Activated CD8-positive, alpha-beta memory T cell treated with anti-CD3 and anti-CD28 coated beads, Interleukin-2, amount 50 U/mL, for 48 hours (primary cell): ENCODE measurements at regions not wholly inside any gene's neighbourhood (a gene's known extent, or its start where the extent isn't known, plus 50 kb on each side); places are given as distances from the start of the nearest gene placed in this dataset.

Experiments
- DNase-seq: peaks from one replicate; pipeline ENCODE4 v3.0.0-alpha.2; 2020

DNA sequence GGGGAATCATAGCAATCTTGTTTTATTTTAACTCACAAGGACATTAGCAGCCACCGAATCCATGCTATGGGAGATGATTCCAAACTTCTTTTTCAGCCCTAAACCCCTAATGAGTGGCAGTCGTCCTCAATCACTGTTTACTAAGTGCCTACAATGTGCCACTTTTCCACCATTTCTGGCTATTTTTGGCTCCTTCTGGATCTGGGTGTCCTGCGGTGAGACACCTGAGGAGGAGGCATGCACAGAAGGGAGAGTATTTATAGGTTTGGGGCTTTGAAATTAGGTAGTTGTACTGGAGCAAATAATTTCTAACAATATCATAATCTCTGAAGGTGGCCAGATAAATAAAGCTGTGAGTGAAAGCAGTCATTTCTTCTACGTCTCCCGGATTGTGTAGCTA lies 1125.6 kb downstream of the BCL11B start:
- no peak for DNase-seq

DNA sequence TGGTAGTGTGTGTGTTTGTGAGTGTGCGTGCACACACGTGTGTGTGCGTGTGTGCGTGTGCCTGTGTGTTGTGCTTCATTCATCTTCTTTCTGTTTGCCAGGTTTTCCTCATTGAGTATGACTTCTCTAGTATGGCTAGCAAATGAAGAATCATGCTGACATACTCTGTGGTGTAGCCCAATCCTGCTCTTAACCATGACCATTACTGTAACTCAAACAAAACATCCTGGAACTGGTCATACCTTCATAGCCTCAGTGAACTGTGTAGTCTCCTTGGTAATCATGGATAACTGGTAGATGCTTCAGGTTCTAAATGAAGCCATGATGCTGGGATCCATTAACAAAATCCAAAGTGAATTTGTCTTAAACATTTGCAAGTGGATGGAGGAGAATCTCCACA lies 1117.7 kb downstream of the BCL11B start:
- DNase-seq: no peak

DNA sequence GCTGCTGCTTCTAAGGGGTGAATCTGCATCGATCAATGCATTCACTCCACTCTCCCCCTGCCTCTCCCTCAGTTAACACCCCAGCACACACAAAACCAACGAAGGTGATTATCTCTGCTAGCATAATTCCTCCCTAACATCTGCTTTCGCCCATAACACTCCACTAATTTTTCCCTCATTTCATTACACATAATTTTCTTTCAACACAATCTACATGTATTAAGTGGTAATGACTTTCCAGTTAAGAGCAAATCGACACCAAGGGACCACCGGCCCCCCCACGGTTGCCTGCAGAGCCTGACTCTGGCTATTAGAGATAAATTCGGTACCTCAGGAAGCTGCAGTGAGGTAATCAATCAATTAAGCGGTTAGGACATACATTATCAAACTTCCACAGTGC lies 1115.6 kb downstream of the BCL11B start:
- no peak for DNase-seq

DNA sequence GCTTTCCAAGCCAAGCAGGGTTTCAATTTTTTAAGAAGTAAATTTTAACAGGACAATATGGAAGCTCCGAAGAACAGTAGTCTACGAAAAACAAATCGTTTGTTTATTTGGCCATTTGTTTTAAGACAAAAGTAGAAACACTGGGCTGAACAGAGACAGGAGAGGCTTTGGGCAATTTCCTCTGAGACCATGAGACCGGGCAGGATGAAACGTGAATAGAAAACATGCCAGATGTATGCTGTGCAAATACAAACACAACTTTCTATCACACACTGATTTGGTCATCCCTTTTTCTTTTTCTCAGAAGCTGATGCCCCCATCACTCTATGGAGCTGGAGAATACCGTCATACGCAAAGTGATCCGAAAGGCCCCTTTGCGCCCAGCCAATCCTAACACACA lies 1111.1 kb downstream of the BCL11B start:
- DNase-seq: no peak

DNA sequence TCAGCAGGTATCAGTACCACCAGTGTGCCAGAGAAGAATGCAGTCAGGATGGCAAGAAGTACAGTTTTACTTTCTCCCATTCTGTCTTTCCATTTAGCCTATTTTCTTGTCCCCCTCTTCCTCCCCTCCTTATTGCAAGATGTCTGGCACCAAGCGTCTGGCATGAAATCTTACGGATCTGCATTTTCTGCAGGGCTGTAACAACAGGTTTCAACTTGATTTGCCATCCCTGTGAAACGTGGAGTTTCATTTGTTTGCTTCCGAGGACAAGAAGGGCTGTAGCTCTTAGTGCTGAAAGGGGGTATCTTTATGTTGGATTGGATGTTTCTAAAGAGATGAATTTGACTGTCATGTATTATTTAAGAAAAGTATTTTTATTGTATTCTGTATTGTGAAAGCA lies 1110.6 kb downstream of the BCL11B start:
- no peak for DNase-seq

DNA sequence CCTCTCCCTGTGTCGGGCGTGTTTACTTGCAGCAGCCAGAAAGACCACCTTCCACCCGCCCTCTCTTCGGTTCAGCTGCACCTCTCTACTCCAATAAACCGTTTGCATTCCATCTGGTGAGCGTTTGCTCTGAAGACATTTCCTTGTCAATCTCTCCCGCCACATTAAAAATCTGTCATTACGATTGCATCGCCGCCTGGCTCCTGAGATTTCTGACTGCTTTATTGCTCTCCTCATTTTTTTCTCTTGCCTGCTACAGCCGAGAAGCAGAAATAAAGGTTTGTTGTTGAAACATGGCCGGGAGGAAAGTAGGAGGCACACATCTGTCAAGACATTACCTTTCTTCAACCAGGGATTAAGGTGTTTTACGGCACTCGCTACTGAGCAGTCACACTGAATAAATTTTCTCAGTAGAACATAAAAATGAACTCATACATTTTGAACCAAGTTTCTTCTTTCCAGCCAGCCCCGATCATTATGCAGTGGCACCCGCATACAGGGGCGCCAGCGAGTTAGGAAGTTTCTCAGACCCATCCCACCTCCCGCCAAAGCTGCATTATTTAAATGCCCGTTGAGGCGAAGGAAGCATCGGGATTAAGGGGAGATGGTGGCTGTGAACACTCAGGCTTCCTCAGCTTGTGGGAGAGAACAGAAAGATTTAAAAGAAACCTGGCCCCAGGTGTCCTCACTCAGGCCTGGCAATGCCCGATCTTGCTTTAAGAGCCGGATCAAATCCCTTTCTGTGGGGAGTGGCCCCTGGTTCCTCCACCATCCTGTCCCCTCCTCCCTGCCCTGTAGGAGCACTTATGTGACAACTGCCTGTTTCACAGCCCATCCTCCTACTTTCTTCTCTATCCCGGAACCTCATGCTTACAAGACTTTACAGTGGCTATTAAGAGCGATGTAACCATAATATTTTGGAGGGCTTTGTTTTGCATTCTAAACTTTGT lies 1108.9 kb downstream of the BCL11B start:
- DNase-seq: no peak

DNA sequence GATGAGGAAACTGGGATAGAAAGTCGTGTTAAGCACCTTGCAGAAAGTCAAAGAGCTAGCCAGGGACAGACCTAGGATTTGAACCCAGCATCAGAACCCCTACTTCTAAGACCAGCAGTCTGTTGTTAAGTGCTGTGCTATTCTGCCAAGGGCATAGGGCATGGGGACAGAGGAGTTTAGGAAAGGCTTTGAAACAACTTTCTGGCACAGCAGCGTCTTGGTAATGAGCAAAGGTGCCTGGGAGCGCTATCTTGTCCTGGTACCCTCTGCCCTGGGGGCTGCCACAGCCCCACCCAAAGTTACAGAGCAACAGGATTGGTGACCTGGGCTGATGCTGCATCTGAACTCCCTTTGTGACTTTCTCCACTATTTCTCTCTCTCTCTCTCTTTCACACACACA lies 1108.1 kb downstream of the BCL11B start:
- no peak for DNase-seq

DNA sequence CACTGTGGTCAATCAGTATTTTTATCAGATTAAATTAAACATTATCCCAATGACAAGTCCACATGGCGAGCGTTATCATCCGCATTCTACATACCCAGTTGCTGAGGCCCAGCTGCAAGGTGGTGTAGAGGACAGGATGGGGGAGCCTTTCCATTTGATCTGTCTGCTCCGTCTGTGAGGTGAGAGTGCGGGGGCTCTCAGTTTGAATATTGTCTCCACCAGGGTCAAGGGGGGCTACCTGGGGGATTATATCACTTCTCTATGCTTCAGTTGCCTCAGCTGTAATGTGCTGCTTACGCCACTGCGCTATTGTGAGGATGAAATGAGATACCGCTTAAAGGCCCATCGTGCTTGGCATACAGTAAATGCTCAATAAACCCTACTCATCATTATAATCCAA lies 1106.0 kb downstream of the BCL11B start:
- no peak for DNase-seq

DNA sequence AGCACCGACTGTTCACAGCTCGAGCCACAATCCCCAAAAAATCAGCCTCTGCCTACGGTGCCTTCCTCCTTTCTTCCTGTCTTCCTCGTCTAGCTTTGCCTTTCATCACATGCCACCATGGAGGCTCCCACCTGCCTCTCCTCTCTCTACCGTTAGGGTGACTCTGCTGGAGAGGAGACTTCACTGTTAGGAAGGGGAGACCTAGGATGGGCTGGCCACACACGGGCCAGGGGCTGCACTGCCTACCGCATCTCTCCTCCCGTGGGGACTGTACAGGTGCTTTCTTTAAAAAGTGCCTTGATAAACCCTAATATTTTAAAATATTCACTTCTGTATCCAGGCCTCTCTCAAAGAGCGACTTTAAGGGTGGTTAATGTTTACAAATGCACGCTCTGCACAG lies 1104.7 kb downstream of the BCL11B start:
- no peak for DNase-seq

DNA sequence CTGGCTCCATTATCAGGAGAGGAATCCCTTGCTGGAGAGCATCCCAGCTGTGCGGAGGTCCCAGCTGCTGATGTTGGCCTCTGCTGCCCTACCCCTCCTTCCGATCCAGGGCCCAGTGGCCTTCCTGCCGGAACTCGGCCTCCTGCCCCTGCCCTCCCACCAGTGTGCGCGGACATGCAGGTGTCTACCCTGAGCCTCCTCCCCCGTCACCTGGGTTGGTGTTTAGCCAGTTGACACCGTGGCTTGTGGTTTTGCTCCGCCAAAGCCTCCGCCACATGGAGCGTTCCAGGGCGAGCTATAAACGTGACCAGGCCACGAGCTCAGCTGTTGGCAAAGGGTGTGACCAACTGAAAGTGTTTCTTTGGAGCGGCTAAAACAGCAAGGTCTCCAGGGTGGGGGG lies 1104.3 kb downstream of the BCL11B start:
- no peak for DNase-seq

DNA sequence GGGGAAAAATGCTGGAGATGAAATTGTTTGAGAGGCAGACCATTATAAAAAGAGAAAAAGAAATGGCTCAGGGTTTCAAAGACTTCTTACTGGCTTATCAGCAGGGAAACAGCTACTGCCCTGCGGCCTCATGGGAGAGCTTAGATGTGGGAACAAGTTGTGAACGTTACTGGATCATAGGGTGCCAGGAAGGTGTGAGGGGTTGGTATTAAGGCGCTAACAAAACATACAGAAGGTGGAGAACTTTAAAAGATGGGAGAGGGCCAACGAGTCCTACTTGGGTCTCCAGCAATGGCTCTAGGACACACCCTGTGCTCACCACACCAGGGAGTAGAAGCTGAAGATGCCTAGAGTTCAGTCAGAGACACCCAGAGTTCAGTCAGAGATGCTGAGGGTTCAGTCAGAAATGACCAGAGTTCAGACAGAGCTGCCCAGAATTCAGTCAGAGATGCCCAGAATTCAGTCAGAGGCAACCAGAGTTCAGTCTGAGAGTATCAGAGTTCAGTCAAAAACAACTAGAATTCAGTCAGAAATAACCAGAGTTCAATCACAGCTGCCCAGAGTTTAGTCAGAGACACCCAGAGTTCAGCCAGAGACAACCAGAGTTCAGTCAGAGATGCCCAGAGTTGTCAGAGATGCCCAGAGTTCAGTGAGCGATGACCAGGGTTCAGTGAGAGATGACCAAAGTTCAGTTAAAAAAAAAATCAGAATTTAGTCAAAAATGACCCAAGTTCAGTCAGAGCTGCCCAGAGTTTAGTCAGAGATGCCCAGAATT lies 1103.6 kb downstream of the BCL11B start:
- DNase-seq: no peak

DNA sequence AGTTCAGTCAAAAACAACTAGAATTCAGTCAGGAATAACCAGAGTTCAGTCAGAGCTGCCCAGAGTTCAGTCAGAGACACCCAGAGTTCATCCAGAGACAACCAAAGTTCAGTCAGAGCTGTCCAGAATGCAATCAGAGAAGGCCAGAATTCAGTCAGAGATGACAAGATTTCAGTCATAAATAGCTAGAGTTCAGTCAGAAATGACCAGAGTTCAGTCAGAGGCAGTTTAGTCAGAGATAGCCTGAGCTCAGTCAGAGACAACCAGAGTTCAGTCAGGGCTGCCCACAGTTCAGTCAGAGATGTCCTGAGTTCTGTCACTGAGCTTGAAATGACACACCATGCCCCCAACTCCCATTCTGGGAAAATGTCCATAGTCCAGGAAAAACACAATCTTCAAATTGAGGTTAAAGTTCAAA lies 1102.8 kb downstream of the BCL11B start:
- DNase-seq: no peak

DNA sequence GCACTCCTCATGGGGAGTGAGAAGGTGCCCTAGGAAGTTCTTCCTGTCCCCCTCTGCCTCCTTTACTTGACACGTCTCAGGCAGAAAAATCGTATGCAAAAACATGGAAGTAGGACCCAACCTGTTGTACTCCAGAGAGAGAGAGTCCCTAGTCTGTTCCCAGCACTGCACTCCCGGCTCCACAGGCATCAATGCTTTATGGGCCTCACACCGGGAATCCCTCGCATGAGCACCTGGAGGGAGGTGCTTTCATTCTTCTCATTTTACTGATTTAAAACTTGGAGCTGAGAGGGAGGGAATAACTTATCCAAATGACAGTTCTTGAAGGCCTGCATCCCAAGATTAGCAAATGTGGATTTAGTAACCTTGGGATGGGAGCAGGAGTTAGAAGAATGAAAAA lies 1101.4 kb downstream of the BCL11B start:
- DNase-seq: no peak

DNA sequence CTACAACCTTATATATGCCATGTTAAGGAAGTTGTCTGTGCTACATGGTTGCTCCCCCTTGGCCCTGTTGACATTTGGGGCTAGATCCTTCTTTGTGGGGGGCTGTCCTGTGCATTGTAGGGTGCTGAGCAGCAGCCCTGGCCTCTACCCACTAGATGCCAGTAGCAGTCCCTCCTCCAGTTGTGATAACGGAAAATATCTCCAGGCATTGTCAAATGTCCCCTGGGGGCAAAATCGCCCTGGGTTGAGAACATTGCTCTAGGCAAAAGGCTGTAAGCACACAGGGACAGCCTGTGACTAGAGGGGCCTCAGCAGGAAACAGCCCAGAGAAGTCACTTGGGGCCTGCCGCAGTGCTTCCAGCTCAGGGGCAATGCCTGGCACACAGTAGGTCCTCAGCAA lies 1100.3 kb downstream of the BCL11B start:
- DNase-seq: no peak

DNA sequence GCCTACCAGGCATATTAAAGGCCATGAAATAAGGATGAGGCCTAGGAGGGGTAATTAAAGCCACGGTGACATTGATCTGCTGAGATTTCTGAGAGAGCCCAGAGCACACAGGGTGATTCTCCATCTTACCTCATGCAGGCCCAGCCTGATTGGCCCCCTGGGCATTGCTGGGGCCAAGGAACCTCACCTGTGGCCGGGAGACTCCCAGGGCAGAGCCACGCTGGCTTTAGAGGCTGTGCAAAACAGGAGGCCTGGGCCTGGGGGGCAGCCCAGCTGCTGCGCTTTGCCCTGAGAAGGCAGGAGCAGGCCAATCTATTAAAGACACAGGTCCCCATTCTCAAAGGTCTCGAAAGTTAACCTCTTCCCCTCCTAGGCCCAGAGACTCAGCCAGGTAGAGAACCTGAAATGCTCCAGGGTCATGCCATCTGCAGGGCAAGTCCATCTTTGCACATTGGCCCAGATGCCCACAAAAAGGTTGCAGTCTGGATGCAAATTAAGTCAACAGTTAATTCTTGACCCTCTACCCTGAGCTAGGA lies 1099.7 kb downstream of the BCL11B start:
- DNase-seq: no peak

DNA sequence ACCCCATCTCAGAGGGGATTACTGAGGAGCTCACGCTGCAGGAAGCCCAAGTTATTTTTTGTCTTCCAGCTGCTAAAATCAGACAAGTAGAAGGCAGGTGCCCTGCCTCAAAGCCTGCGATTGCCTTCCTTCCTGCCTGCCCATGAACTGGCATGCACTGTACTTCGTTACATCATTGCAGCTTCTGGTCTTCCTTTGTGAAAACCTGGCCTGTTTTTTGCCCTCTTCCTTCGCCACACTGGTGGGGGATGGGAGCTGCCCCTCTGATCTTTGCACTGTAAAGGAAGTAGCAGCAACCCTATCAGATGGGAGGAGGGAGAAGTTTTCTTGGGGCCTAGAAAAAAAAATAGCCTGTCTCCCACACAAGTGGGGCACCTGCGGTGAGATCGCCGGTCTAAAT lies 1098.7 kb downstream of the BCL11B start:
- DNase-seq: no peak

DNA sequence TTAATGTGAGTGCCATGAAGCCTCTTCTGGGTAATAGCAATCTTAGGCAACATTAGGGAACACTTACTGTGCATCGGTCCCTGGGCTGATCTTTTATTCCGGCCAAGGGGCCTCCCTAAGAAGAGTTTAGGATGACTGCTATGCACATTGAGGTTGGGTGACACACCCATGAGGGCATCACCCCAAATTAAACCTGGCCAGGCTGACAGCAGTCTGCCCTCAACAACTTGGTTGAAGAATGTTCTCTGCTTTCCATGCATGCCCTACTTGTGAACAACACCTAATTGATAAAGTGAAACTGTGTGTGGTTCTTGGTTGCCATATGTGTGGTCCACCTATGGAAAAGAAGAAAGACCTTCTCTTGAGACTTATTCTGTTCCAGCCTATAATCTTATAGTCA lies 1098.0 kb downstream of the BCL11B start:
- DNase-seq: no peak

DNA sequence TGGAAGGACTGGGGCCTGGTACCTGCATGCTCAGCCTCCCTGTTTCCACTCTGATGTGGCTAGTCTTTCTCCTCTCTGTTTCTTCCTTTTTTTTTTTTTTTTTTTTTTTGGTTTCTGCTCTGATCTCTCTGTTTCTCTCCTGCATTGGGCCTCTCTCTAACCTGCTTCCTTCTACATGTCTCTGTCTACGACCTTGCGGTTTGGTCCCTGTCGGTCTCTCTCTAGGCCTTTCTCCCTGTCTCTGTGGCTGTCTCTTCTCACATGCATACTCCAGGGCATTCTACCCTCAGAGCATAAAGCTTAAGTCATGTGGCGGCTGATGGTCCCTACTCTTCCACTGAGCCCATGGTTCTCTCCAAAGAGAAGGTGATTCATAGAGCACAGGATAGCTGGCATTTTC lies 1096.6 kb downstream of the BCL11B start:
- no peak for DNase-seq

DNA sequence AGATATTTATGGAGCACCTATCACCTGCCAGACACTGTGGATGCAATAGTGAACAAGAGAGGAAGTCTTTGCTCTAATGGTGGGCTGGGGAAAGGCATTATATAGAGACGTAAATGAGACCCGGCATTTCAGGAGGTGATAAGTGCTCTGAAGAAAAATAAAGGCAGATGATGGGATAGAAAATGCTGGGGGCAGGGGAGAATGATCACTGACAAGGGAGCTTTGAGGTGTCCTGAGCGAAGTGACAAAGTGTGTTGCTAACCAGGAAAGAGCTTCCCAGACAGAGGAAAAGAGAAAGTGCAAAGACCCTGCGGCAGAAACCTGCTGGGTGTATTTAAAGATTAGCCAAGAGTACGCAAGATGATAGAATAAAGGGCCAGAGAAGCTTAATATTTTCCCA lies 1096.1 kb downstream of the BCL11B start:
- DNase-seq: no peak

DNA sequence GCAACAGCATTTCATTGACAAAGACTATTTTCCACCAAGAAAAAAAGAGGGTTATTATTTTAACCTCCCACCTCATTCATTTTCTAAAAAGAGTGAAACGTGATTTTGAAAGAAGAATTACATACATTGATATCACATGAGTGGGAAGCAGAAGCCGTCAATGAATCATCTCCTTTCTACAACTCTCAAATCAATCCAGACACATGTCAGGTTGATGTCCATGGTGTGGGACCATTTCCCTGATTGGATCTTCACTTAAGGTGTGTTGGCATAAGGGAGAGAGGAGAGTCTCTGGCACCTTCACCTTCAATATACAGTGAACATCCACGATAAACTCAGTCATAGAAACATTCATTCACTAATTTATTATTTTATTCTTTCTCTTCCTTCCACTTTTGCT lies 1095.1 kb downstream of the BCL11B start:
- DNase-seq: no peak

DNA sequence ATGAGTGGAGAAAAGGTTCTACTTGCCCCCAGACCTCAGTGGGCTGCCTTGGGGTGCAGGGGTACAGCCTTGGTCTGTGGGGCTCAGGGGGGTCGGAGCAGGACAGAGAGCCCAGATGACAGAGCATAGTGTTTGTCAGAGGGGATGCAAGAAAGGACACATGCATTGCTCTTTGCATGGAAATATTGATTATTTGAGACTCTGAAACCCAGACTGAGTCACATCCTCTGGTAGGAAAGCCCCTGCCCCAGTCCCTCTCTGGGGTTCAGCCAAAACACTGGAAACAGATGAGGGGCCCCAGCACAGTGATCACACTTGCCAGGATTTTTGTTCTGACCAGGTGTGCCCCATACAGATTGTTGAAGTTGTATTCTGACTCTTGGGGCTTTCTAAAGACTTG lies 1094.4 kb downstream of the BCL11B start:
- peak; percentile 78 for DNase-seq

DNA sequence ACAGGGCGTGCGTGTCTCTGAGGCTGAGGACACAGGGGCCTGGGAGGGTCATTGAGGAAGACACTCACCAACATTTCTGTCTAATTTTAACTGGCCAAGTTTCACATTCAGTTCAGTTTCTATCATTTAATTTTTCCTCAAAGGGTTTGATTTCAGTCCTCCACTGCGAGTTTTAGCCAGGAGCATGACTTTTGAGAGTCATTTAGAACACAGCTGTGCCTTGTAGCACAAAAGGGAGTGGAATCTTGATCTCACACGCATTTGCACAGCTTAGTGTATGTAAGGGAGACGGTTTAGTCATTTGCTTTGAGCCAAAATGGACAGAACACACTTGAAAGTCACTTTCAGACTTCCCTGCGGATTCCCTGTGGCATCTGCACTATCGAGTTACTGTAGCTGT lies 1090.8 kb downstream of the BCL11B start:
- DNase-seq: no peak

DNA sequence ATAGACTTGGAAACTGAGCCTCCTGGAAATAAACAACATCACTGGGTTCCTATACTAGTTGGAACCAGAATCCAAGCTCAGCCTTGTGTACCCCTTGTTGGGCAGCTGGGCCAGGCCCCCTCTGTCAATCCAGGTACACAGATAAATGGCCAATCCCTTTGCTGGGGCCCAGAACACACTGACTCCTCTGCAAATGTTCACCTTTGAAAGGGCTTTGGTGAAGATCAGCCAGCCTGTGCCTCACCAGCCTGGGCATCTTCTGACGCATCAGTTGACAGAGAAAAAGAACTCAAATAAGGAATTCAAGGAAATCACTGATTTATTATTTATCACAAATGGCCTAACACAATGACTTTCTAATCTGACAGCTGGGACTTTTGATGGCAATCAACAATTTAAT lies 1090.2 kb downstream of the BCL11B start:
- DNase-seq: no peak
